ENCODE measurements at regions not wholly inside any gene's neighbourhood (a gene's known extent, or its start where the extent isn't known, plus 50 kb on each side); places are given as distances from the start of the nearest gene placed in this dataset.

GRCh38 chr1:14318830-14319229 is 279.7 kb upstream of the KAZN start:
- DNase-seq = no peak
- Histone ChIP-seq H3K36me3 (ENCODE audit: low read depth) (no peaks in the 10 kb centered on the region), H3K4me3 (no peak overlapping the region), H3K4me2 (no peak overlapping the region), H3K27ac (no peak overlapping the region), H3F3A (ENCODE audit: insufficient read depth, low read depth) (no peaks in the 10 kb centered on the region), H3K9me2 (ENCODE audit: insufficient read depth) (no peaks in the 10 kb centered on the region), H2AFZ (no peak overlapping the region), H3K4me1 (replicated peaks; ENCODE audit: insufficient read depth) (no peaks in the 10 kb centered on the region), H4K20me1 (ENCODE audit: insufficient read depth) (no peaks in the 10 kb centered on the region), H3K27me3 (ENCODE audit: insufficient read depth, low read depth) (0 out of 2 replicates have a peak, but pooled peaks cover 6% of the 10 kb centered on the region), H3K79me2 (ENCODE audit: low read depth) (no peaks in the 10 kb centered on the region), H3K9me3 (ENCODE audit: insufficient read depth, low read depth) (no peaks in the 10 kb centered on the region)
- intact Hi-C loops (cut with micrococcal nuclease; ENCODE audit: unreplicated experiment) = no loop called here
- no TSS peak for BruUV-seq (replicated peaks)
- ChIA-PET CTCF (no interaction called here), POLR2A (ENCODE audit: unreplicated experiment) (no interaction called here)
- TF ChIP-seq CTCF (conservative IDR thresholded peaks at IDR 0.05) = no peak
- TF ChIP-seq EZH2 (IDR thresholded peaks at IDR 0.05; ENCODE audit: low read depth) = no peak

- Histone ChIP-seq H3K9me3 (ENCODE audit: insufficient read depth, low read depth) (no peaks in the 10 kb centered on the region), H4K20me1 (ENCODE audit: insufficient read depth) (no peaks in the 10 kb centered on the region), H3F3A (ENCODE audit: insufficient read depth, low read depth) (no peaks in the 10 kb centered on the region), H3K4me2 (no peak overlapping the region), H3K27me3 (ENCODE audit: insufficient read depth, low read depth) (0 out of 2 replicates have a peak, but pooled peaks cover 6% of the 10 kb centered on the region), H3K4me1 (replicated peaks; ENCODE audit: insufficient read depth) (no peaks in the 10 kb centered on the region), H3K9me2 (ENCODE audit: insufficient read depth) (no peaks in the 10 kb centered on the region), H3K4me3 (no peak overlapping the region), H3K79me2 (ENCODE audit: low read depth) (no peaks in the 10 kb centered on the region), H3K36me3 (ENCODE audit: low read depth) (no peaks in the 10 kb centered on the region), H2AFZ (no peak overlapping the region), H3K27ac (no peak overlapping the region)
- ChIA-PET POLR2A (ENCODE audit: unreplicated experiment) (no interaction called here), CTCF (no interaction called here)
- no peak for DNase-seq
- intact Hi-C loops (cut with micrococcal nuclease; ENCODE audit: unreplicated experiment) = no loop called here
- no TSS peak for BruUV-seq (replicated peaks)
- TF ChIP-seq EZH2 (IDR thresholded peaks at IDR 0.05; ENCODE audit: low read depth) (no peak), CTCF (conservative IDR thresholded peaks at IDR 0.05) (no peak)
Observed at GRCh38 chr1:14320518-14320917, 278.0 kb upstream of the KAZN start.

GRCh38 chr1:14320986-14321385 is 277.5 kb upstream of the KAZN start:
- POLR2A ChIA-PET (ENCODE audit: unreplicated experiment) = no interaction called here
- Histone ChIP-seq H3K27me3 (ENCODE audit: insufficient read depth, low read depth) (0 out of 2 replicates have a peak, but pooled peaks cover 6% of the 10 kb centered on the region), H2AFZ (no peak overlapping the region), H3K9me3 (ENCODE audit: insufficient read depth, low read depth) (no peaks in the 10 kb centered on the region), H3F3A (ENCODE audit: insufficient read depth, low read depth) (no peaks in the 10 kb centered on the region), H3K27ac (no peak overlapping the region), H3K79me2 (ENCODE audit: low read depth) (no peaks in the 10 kb centered on the region), H3K36me3 (ENCODE audit: low read depth) (no peaks in the 10 kb centered on the region), H3K4me2 (no peak overlapping the region), H3K4me1 (replicated peaks; ENCODE audit: insufficient read depth) (no peaks in the 10 kb centered on the region), H4K20me1 (ENCODE audit: insufficient read depth) (no peaks in the 10 kb centered on the region), H3K4me3 (no peak overlapping the region), H3K9me2 (ENCODE audit: insufficient read depth) (no peaks in the 10 kb centered on the region)
- TF ChIP-seq CTCF (conservative IDR thresholded peaks at IDR 0.05) (no peak), EZH2 (IDR thresholded peaks at IDR 0.05; ENCODE audit: low read depth) (no peak)
- BruUV-seq (replicated peaks) = no TSS peak
- no peak for DNase-seq
- intact Hi-C loops (cut with micrococcal nuclease; ENCODE audit: unreplicated experiment) = no loop called here
- CTCF ChIA-PET = no interaction called here

Data from PC-9 (cell line).